SU-DHL-6 (cell line): ENCODE measurements at regions not wholly inside any gene's neighbourhood (a gene's known extent, or its start where the extent isn't known, plus 50 kb on each side); places are given as distances from the start of the nearest gene placed in this dataset.

Experiments
- CTCF ChIP-seq: fragments of 200-600 bp; sonication (generic); IDR thresholded peaks from one replicate; pipeline ENCODE4 v1.5.1; 2017; ENCODE audit warnings: antibody characterized with exemption, mild to moderate bottlenecking, low read length, moderate library complexity; ENCODE audit not compliant: insufficient read depth, poor library complexity, severe bottlenecking
- EZH2phosphoT487 ChIP-seq: fragments of 200-600 bp; sonication (generic), shearing (Covaris generic); conservative IDR thresholded peaks from 2 replicates; pipeline ENCODE4 v1.6.1; 2018; ENCODE audit warnings: mild to moderate bottlenecking, antibody characterized with exemption, low read length, moderate library complexity, mixed read lengths

- no peak for TF ChIP-seq CTCF
- no peak for TF ChIP-seq EZH2phosphoT487
Measured at GRCh38 chr16:75945916-75946457, 219.7 kb upstream of the CPHXL start.
